ENCODE measurements at regions not wholly inside any gene's neighbourhood (a gene's known extent, or its start where the extent isn't known, plus 50 kb on each side); places are given as distances from the start of the nearest gene placed in this dataset.

GRCh38 chr7:118076564-118076963 lies 107.4 kb upstream of the LSM8 start:
- TF ChIP-seq EZH2 (IDR thresholded peaks at IDR 0.05; ENCODE audit: low read length) (no peak), CTCF (optimal IDR thresholded peaks at IDR 0.05 in 1 of 3, IDR thresholded peaks at IDR 0.05 in 1 of 3, conservative IDR thresholded peaks at IDR 0.05 in 1 of 3; ENCODE audit: extremely low read depth in 1 of 3, insufficient read depth in 2 of 3, low read length in 3 of 3) (no peak)
- no peaks in the 10 kb centered on the region for H3K79me2 ChIP-seq (ENCODE audit: control insufficient read depth, insufficient read depth, low read length)
- no peak overlapping the region for H3K4me2 ChIP-seq (ENCODE audit: control insufficient read depth, extremely low read depth, insufficient read depth, low read depth, low read length)
- no peak overlapping the region for H3K4me3 ChIP-seq (ENCODE audit: control insufficient read depth in 2 of 3, extremely low read depth in 1 of 3, insufficient read depth in 2 of 3, low read depth in 1 of 3, low read length in 3 of 3)
- no peaks in the 10 kb centered on the region for H3K9me3 ChIP-seq (ENCODE audit: control insufficient read depth, low read depth, low read length)
- DNase-seq (ENCODE audit: low read depth, low spot score) (no peak), FAIRE-seq (peak; percentile 41)
- peak overlapping the region; percentile 3 for H3K27ac ChIP-seq (ENCODE audit: control insufficient read depth, insufficient read depth, low read length)
- no peaks in the 10 kb centered on the region for H3K27me3 ChIP-seq (ENCODE audit: control insufficient read depth, extremely low read depth, insufficient read depth, low read length)
- H3K9ac ChIP-seq (ENCODE audit: control insufficient read depth, extremely low read depth, insufficient read depth, low read length): no peak overlapping the region
- no peak overlapping the region for H2AFZ ChIP-seq (ENCODE audit: control insufficient read depth, low read length)
- peaks cover 61% of the 10 kb centered on the region for H3K4me1 ChIP-seq (ENCODE audit: control insufficient read depth, extremely low read depth, insufficient read depth, low read length)
- no peaks in the 10 kb centered on the region for H3K36me3 ChIP-seq (ENCODE audit: control insufficient read depth in 2 of 2, extremely low read depth in 1 of 2, insufficient read depth in 2 of 2, low read length in 2 of 2)
- H4K20me1 ChIP-seq (ENCODE audit: control insufficient read depth, extremely low read depth, insufficient read depth, low read length): no peaks in the 10 kb centered on the region
- dilution Hi-C loops (cut with MboI; ENCODE audit: extremely low pct_ligation_motif_present, low sequenced_read_pairs): no loop called here
- no peaks in the 10 kb centered on the region for H3K9me1 ChIP-seq (ENCODE audit: control insufficient read depth, extremely low read depth, insufficient read depth, low read length)

DNA sequence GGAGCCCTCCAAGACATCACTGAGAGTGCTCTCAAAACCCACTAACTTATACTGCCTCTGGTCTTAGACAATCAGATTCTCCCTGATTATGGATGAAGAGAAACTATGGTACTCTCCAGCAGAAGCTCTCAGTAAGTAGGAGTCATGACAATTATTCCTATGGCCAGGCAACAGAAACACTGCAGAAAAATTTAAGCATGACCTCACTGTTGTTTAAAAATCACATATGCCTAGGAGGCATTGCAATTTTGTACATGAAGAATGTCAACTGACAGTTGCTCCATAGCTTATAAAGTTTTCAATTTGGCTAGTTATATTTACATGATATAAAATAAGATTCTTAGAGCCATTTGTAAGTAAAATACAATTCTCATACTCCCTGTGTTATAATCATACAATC lies 105.9 kb upstream of the LSM8 start:
- Histone ChIP-seq H3K4me2 (ENCODE audit: control insufficient read depth, extremely low read depth, insufficient read depth, low read depth, low read length) (no peak overlapping the region), H3K9me1 (ENCODE audit: control insufficient read depth, extremely low read depth, insufficient read depth, low read length) (no peaks in the 10 kb centered on the region), H3K9me3 (ENCODE audit: control insufficient read depth, low read depth, low read length) (no peaks in the 10 kb centered on the region), H3K27ac (ENCODE audit: control insufficient read depth, insufficient read depth, low read length) (no peak overlapping the region), H3K9ac (ENCODE audit: control insufficient read depth, extremely low read depth, insufficient read depth, low read length) (no peak overlapping the region), H3K4me3 (ENCODE audit: control insufficient read depth in 2 of 3, extremely low read depth in 1 of 3, insufficient read depth in 2 of 3, low read depth in 1 of 3, low read length in 3 of 3) (no peak overlapping the region), H3K4me1 (ENCODE audit: control insufficient read depth, extremely low read depth, insufficient read depth, low read length) (peaks cover 51% of the 10 kb centered on the region), H3K27me3 (ENCODE audit: control insufficient read depth, extremely low read depth, insufficient read depth, low read length) (no peaks in the 10 kb centered on the region), H3K79me2 (ENCODE audit: control insufficient read depth, insufficient read depth, low read length) (no peaks in the 10 kb centered on the region), H4K20me1 (ENCODE audit: control insufficient read depth, extremely low read depth, insufficient read depth, low read length) (no peaks in the 10 kb centered on the region), H2AFZ (ENCODE audit: control insufficient read depth, low read length) (no peak overlapping the region), H3K36me3 (ENCODE audit: control insufficient read depth in 2 of 2, extremely low read depth in 1 of 2, insufficient read depth in 2 of 2, low read length in 2 of 2) (no peaks in the 10 kb centered on the region)
- no peak for TF ChIP-seq CTCF (optimal IDR thresholded peaks at IDR 0.05 in 1 of 3, IDR thresholded peaks at IDR 0.05 in 1 of 3, conservative IDR thresholded peaks at IDR 0.05 in 1 of 3; ENCODE audit: extremely low read depth in 1 of 3, insufficient read depth in 2 of 3, low read length in 3 of 3)
- TF ChIP-seq EZH2 (IDR thresholded peaks at IDR 0.05; ENCODE audit: low read length): no peak
- dilution Hi-C loops (cut with MboI; ENCODE audit: extremely low pct_ligation_motif_present, low sequenced_read_pairs): no loop called here
- FAIRE-seq: no peak
- no peak for DNase-seq (ENCODE audit: low read depth, low spot score)

All from keratinocyte (primary cell).